Transverse colon (tissue), 4 donors: ENCODE measurements at regions not wholly inside any gene's neighbourhood (a gene's known extent, or its start where the extent isn't known, plus 50 kb on each side); places are given as distances from the start of the nearest gene placed in this dataset.

Source experiments
- DNase-seq: peaks from one replicate; pipeline ENCODE4 v3.0.0-alpha.2; 2019
- H3K27ac ChIP-seq, 4 donors: fragments of 200-600 bp; sonication (generic); 2 replicates each; pipeline ENCODE4 v1.5.1; 2016 to 2018; ENCODE audit warnings: inconsistent platforms in 4 of 4
- H3K27me3 ChIP-seq: fragments of 200-600 bp; sonication (generic); 2 replicates; pipeline ENCODE4 v1.5.1; 2017; ENCODE audit warnings: inconsistent platforms
- H3K36me3 ChIP-seq, 4 donors: fragments of 200-600 bp; sonication (generic); 2 replicates each; pipeline ENCODE4 v1.5.1; 2017 to 2019; ENCODE audit warnings: inconsistent platforms in 4 of 4
- H3K4me1 ChIP-seq, 4 donors: fragments of 200-600 bp; sonication (generic); 2 replicates each; pipeline ENCODE4 v1.5.1; 2017 to 2020; ENCODE audit warnings: inconsistent platforms in 4 of 4
- H3K4me3 ChIP-seq, 4 donors: fragments of 200-600 bp; sonication (generic); 1 replicate in 1 of 4; 2 replicates in 3 of 4; pipeline versions ENCODE4 v1.5.1 to v1.6.1; 2017 to 2019; ENCODE audit warnings: inconsistent platforms in 4 of 4
- H3K9me3 ChIP-seq, 2 donors: fragments of 200-600 bp; sonication (generic); 2 replicates each; pipeline ENCODE4 v1.5.1; 2017 to 2019; ENCODE audit warnings: inconsistent platforms in 2 of 2
- EP300 ChIP-seq: sonication (generic); formaldehyde crosslinking; IDR thresholded peaks from one replicate; pipeline ENCODE4 v1.6.1; 2017; ENCODE audit warnings: antibody characterized with exemption, low read depth
- POLR2A ChIP-seq: fragments of 450-650 bp; IDR thresholded peaks from one replicate; pipeline ENCODE4 v1.6.1; 2016; ENCODE audit warnings: antibody characterized with exemption, mild to moderate bottlenecking, moderate library complexity
- POLR2AphosphoS5 ChIP-seq, 3 donors: sonication (generic); formaldehyde crosslinking; IDR thresholded peaks; one replicate each; pipeline ENCODE4 v1.6.1; 2016; ENCODE audit warnings: antibody characterized with exemption in 3 of 3
- WGBS, 2 donors: methylation state at CpG; one replicate each; pipeline ENCODE4 v1.1.5; 2018; ENCODE audit warnings: low coverage in 1 of 2; 5-methylcytosine and 5-hydroxymethylcytosine counted together
- in situ Hi-C, 4 donors: fragments of 200-750 bp; cut with MboI; loops; one replicate each; pipeline versions ENCODE4 v1.15.0 to v1.15.1; 2017; ENCODE audit warnings: low sequenced_read_pairs in 3 of 4, low pct_ligation_motif_present in 1 of 4, low pct_unique_long_range_greater_than_20kb in 1 of 4
- intact Hi-C: fragments of 100-400 bp; cut with DNase I; formaldehyde crosslinking; loops from one replicate; pipeline ENCODE4 v1.15.1; 2023; ENCODE audit warnings: low total_unique reads
- TF ChIP-seq, protein P1 (sequence below), 5 experiments: fragments of 200-600 bp in 3 of 5; fragments of 450-650 bp in 2 of 5; sonication (generic) in 3 of 5; IDR thresholded peaks; 1 replicate in 2 of 5; 2 replicates in 3 of 5; pipeline ENCODE4 v1.5.1; 2016 to 2017; ENCODE audit warnings: antibody characterized with exemption in 5 of 5, inconsistent platforms in 3 of 5, mild to moderate bottlenecking in 2 of 5, moderate library complexity in 1 of 5

DNA sequence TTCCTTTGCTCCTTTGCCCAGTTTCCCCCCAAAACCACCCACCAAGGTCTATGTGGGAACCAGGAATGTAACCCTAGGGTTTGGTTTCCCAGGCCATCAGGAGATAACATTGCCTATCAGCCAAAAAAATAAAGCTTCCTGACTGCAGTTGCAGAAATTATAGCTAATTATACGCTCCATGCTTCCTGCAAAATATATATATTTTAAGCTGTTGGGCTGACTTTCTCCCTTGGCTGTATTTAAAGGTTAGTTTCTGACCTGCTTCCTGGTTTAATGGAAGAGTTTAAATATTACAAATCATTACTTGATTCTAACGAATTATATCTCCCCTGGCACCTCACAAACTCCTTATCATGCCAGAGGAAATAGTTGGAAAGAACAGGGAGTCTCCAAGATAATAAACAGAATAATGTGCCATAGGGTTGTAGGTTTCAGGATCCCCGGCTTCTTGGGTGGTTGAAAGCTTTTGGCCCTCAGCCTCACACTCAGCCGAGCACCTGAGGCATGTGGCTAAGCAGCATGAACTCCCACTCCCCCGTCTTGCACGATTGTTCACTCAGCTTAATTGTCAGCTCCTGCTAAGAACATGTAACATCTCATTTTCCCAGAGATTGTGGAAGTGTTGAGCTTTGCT, 79.9 kb downstream of the FZD1 start:
- in situ Hi-C loops (no loop called here), intact Hi-C loops (no loop called here)
- no peaks in the 10 kb centered on the region for H3K4me1 ChIP-seq
- no peaks in the 10 kb centered on the region for H3K27me3 ChIP-seq
- WGBS, 2 donors: 61 to 75% methylated on average over 3 to 6 of the region's 6 CpGs
- H3K27ac ChIP-seq: no peak overlapping the region
- TF ChIP-seq POLR2A: no peak
- no peak for TF ChIP-seq POLR2AphosphoS5 (IDR thresholded peaks at IDR 0.05)
- TF ChIP-seq EP300: no peak
- TF ChIP-seq, protein P1, sequence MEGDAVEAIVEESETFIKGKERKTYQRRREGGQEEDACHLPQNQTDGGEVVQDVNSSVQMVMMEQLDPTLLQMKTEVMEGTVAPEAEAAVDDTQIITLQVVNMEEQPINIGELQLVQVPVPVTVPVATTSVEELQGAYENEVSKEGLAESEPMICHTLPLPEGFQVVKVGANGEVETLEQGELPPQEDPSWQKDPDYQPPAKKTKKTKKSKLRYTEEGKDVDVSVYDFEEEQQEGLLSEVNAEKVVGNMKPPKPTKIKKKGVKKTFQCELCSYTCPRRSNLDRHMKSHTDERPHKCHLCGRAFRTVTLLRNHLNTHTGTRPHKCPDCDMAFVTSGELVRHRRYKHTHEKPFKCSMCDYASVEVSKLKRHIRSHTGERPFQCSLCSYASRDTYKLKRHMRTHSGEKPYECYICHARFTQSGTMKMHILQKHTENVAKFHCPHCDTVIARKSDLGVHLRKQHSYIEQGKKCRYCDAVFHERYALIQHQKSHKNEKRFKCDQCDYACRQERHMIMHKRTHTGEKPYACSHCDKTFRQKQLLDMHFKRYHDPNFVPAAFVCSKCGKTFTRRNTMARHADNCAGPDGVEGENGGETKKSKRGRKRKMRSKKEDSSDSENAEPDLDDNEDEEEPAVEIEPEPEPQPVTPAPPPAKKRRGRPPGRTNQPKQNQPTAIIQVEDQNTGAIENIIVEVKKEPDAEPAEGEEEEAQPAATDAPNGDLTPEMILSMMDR (IDR thresholded peaks at IDR 0.05): no peak
- no peak overlapping the region for H3K4me3 ChIP-seq
- no peaks in the 10 kb centered on the region for H3K36me3 ChIP-seq
- no peak for DNase-seq
- no peaks in the 10 kb centered on the region for H3K9me3 ChIP-seq

DNA sequence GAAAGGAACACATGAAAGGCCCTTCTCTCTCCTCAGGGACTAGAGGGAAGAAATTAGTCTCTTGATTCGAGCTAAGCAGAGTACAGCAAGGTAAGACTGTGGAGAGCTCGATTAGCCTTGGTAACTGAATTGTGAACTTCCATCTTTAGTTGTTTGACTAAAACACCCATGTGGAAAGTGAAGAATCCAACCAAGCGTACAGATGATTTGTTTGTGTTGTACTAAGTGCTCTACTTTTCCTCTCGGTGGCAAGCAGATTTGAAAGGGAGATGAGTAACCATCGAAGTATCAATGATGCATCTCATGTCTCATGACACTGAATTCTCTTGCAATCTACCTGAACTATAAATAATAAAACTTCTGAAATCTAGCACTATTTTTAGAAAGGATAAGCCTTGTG, 80.7 kb downstream of the FZD1 start:
- Histone ChIP-seq H3K4me3 (no peak overlapping the region), H3K36me3 (no peaks in the 10 kb centered on the region), H3K27me3 (no peaks in the 10 kb centered on the region), H3K27ac (no peak overlapping the region), H3K4me1 (no peaks in the 10 kb centered on the region), H3K9me3 (no peaks in the 10 kb centered on the region)
- in situ Hi-C loops (no loop called here), intact Hi-C loops (no loop called here)
- TF ChIP-seq POLR2AphosphoS5 (IDR thresholded peaks at IDR 0.05): no peak
- TF ChIP-seq, protein P1 (IDR thresholded peaks at IDR 0.05): no peak
- no peak for TF ChIP-seq EP300
- no peak for TF ChIP-seq POLR2A
- 66 to 69% methylated on average over 5 of the region's 5 CpGs for WGBS, 2 donors
- no peak for DNase-seq

GRCh38 chr7:91345449-91345848, 81.2 kb downstream of the FZD1 start:
- in situ Hi-C loops (no loop called here), intact Hi-C loops (no loop called here)
- Histone ChIP-seq H3K27me3 (no peaks in the 10 kb centered on the region), H3K9me3 (no peaks in the 10 kb centered on the region), H3K4me3 (no peak overlapping the region), H3K4me1 (no peaks in the 10 kb centered on the region), H3K36me3 (no peaks in the 10 kb centered on the region), H3K27ac (no peak overlapping the region)
- no peak for DNase-seq
- TF ChIP-seq EP300: no peak
- TF ChIP-seq, protein P1 (IDR thresholded peaks at IDR 0.05): no peak
- TF ChIP-seq POLR2A: no peak
- TF ChIP-seq POLR2AphosphoS5 (IDR thresholded peaks at IDR 0.05): no peak
- WGBS, 2 donors: 60 to 90% methylated on average over 1 of the region's 1 CpG

DNA sequence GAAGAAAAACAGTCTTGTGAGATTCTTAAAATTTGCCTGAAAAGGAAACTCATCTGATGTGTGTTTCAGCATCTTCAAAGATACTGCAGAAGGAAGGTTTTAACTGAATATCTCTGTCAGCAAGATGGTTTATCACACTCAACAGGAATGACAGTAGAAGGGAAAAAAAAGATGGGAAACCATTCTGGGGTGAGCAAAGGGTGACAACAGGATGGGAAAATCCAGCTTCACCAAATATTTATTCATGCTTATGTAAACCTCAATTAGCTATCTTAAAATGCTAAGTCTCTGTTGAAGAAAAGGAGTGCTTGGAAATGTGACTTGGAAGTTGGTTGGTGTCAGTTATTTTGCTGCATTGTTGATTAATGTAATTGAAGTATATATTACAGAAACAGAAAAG, 82.2 kb downstream of the FZD1 start:
- H3K36me3 ChIP-seq: no peaks in the 10 kb centered on the region
- no peaks in the 10 kb centered on the region for H3K27me3 ChIP-seq
- no peak for DNase-seq
- TF ChIP-seq, protein P1 (IDR thresholded peaks at IDR 0.05): no peak
- TF ChIP-seq POLR2AphosphoS5 (IDR thresholded peaks at IDR 0.05) (no peak), EP300 (no peak), POLR2A (no peak)
- in situ Hi-C loops: no loop called here
- no peak overlapping the region for H3K27ac ChIP-seq
- no peak overlapping the region for H3K4me3 ChIP-seq
- H3K4me1 ChIP-seq: no peaks in the 10 kb centered on the region
- intact Hi-C loops: no loop called here
- H3K9me3 ChIP-seq: no peaks in the 10 kb centered on the region
